HEK293T (cell line): ENCODE measurements at regions not wholly inside any gene's neighbourhood (a gene's known extent, or its start where the extent isn't known, plus 50 kb on each side); places are given as distances from the start of the nearest gene placed in this dataset.

Experiments used
- BHLHE40 ChIP-seq: fragments of 450-650 bp; IDR thresholded peaks from 2 replicates; pipeline ENCODE4 v1.6.1; 2016; ENCODE audit warnings: mild to moderate bottlenecking, moderate library complexity, borderline replicate concordance
- ELF4 ChIP-seq: fragments of 450-650 bp; IDR thresholded peaks from 2 replicates; pipeline ENCODE4 v1.6.1; 2017; ENCODE audit warnings: antibody characterized with exemption
- FOXK2 ChIP-seq: fragments of 450-650 bp; IDR thresholded peaks from 2 replicates; pipeline ENCODE4 v1.6.1; 2016; ENCODE audit warnings: mild to moderate bottlenecking
- HDGF ChIP-seq: fragments of 450-650 bp; IDR thresholded peaks from 2 replicates; pipeline ENCODE4 v1.6.1; 2017; ENCODE audit warnings: antibody characterized with exemption, borderline replicate concordance
- PKNOX1 ChIP-seq: fragments of 450-650 bp; IDR thresholded peaks from 2 replicates; pipeline ENCODE4 v1.6.1; 2016
- SP1 ChIP-seq: fragments of 450-650 bp; IDR thresholded peaks from 2 replicates; pipeline ENCODE4 v1.6.1; 2017

GRCh38 chr2:81007104-81007503 lies 702.6 kb upstream of the LRRTM1 start:
- TF ChIP-seq HDGF (no peak), BHLHE40 (no peak), ELF4 (no peak), FOXK2 (no peak), SP1 (no peak), PKNOX1 (no peak)
